ENCODE measurements at regions not wholly inside any gene's neighbourhood (a gene's known extent, or its start where the extent isn't known, plus 50 kb on each side); places are given as distances from the start of the nearest gene placed in this dataset.

DNA sequence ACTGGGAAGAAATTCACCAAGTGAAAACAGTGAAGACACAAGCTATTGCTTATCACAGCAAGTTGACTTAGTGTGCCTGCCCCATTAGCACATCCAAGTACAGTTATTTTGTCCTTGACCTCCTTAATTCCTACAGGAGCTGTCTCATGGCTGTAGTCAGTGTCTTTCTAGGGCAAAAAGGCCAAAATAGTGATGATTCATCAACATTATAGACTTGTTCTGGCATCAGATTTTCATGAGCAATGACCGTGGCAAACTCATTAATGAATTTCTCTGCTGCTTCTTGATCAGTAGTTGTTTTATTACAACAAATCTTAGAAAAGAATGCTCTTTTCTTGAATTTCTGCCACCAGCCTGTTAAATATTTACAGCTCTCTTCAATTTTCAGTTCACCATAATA is 1169.3 kb upstream of the DDX18 start:
- TF ChIP-seq, protein P1, sequence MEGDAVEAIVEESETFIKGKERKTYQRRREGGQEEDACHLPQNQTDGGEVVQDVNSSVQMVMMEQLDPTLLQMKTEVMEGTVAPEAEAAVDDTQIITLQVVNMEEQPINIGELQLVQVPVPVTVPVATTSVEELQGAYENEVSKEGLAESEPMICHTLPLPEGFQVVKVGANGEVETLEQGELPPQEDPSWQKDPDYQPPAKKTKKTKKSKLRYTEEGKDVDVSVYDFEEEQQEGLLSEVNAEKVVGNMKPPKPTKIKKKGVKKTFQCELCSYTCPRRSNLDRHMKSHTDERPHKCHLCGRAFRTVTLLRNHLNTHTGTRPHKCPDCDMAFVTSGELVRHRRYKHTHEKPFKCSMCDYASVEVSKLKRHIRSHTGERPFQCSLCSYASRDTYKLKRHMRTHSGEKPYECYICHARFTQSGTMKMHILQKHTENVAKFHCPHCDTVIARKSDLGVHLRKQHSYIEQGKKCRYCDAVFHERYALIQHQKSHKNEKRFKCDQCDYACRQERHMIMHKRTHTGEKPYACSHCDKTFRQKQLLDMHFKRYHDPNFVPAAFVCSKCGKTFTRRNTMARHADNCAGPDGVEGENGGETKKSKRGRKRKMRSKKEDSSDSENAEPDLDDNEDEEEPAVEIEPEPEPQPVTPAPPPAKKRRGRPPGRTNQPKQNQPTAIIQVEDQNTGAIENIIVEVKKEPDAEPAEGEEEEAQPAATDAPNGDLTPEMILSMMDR (IDR thresholded peaks at IDR 0.05; ENCODE audit: low read depth, low read length), result no peak
- TF ChIP-seq EZH2phosphoT487 (IDR thresholded peaks at IDR 0.05; ENCODE audit: low read depth), result no peak

Data from OCI-LY3 (cell line).